ENCODE measurements at regions not wholly inside any gene's neighbourhood (a gene's known extent, or its start where the extent isn't known, plus 50 kb on each side); places are given as distances from the start of the nearest gene placed in this dataset.
"Not testable (repeated sequence)": the region's sequence is repeated elsewhere in the genome, so short reads cannot be mapped to it uniquely, and the experiment has no call there.

GRCh38 chr6:15014958-15015357 lies 230.9 kb upstream of the JARID2 start:
- DNase-seq = no peak

GRCh38 chr6:15016813-15017212 lies 229.1 kb upstream of the JARID2 start:
- DNase-seq = no peak

DNA sequence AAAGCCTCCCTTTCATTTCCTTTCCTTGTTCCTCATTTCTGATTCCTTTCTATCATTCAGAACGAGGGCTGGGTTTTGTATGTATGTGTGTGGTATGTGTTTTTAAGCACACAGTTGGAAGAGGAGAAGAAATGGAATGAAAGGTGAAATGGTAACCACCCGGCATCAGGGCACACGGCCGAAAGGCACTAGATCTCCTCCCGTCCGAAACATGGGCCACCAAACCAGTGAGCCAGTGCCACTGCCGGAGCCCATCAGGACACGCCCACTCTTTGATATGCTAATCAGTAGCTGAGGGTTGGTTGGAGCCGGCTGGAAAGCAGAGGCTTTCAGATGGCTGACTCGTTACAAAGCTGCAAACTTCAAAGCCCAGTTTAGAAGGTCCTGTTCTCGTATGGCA lies 228.6 kb upstream of the JARID2 start:
- no peak for DNase-seq

DNA sequence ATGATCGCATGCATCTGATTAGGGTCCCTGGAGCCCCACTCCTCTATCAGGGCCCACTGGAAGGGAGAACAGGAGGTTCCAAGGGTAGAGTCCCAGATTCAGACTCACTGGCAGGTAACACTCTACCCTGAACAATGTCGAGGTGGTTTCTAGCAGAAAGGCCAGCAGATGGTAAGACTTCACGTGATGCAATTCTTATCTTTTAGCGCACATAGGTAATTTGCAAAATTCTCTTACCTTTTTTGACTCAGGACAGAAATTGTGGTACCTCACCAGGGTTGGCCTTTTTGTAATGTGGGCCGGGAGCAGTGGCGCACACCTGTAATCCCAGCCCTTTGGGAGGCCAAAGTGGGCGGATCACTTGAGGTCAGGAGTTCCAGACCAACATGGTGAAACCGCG lies 228.1 kb upstream of the JARID2 start:
- no peak for DNase-seq

- no peak for DNase-seq
Observed at GRCh38 chr6:15020119-15020770, 225.6 kb upstream of the JARID2 start.

DNA sequence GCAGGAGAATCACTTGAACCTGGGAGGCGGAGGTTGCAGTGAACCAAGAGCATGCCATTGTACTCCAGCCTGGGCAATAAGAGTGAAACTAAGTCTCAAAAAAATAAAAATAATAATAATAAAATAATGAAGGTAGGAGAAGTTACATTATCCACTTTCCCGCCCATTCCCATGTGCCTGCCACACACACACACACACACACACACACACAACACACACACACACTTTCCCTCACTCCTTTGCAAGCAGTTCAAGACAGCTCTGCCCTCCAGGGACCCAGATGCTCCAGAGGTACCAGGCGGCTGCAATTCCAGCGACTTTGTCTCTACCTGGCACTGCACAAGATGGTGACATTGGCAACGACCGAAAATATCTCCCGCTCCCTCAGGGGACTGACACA lies 224.8 kb upstream of the JARID2 start:
- no peak for DNase-seq

DNA sequence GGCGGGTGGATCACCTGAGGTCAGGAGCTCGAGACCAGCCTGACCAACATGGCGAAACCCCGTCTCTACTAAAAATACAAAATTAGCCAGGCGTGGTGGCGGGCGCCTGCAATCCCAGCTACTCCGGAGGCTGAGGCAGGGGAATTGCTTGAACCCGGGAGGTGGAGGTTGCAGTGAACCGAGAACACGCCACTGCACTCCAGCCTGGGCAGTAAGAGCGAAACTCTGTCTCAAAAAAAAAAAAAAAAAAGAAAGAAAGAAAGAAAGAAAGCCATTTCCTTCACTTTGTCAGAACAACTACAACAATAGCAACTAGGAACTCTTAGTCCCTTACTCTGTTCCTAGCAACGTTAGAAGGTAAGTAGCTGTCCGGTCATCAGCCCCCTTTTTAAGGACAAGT lies 222.9 kb upstream of the JARID2 start:
- not testable (repeated sequence) for DNase-seq

DNA sequence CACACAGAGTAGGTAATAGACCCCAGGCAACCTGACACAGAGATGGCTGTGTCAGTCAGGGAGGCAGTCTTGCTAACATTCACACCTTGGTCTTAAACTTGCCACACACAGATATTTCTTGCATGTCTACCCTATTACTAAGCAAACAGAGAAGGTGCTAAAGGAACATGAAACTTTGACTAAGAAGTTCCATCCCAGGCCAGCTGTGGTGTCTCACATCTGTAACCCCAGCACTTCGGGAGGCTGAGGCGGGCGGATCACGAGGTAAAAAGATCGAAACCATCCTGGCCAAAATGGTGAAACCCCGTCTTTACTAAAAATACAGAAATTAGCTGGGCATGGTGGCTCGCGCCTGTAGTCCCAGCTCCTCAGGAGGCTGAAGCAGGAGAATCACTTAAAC lies 222.4 kb upstream of the JARID2 start:
- no peak for DNase-seq

DNA sequence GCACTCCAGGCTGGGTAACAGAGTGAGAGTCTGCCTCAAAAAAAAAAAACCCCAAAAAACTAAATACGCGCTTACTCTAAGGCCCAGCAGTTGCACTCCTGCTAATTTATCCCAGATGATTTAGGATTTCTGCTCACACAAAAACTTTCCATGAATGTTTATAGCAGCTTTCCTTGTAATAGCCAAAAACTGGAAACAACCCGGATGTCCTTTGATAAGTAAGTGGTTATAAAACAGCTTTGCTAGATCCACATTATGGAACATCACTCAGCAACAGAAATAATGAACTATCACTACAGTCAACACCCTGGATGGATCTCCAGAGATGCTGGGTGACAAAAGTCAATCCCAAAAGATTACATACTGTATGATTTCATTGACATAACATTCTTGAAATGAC lies 220.4 kb upstream of the JARID2 start:
- DNase-seq = no peak

DNA sequence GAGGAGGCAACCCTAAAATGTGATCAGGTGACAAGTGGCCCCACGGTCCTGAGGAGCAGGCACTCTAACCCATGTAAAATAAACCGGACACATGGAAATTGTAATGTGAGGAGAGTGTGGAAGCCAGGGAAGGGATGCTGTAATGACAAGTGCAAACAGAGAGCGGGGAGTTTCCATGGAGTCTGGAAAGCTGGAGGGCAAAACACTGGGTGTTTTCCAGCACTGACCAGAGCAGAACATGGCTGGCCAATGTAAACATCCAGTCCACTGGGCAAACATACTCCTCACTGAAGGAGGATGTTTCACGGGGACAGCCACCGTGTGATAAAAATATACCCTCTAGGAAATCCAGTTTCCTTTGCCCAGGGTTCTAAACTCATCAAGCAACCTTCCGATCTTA lies 219.0 kb upstream of the JARID2 start:
- no peak for DNase-seq

- DNase-seq = no peak
Observed at GRCh38 chr6:15027472-15027871, 218.4 kb upstream of the JARID2 start.

DNA sequence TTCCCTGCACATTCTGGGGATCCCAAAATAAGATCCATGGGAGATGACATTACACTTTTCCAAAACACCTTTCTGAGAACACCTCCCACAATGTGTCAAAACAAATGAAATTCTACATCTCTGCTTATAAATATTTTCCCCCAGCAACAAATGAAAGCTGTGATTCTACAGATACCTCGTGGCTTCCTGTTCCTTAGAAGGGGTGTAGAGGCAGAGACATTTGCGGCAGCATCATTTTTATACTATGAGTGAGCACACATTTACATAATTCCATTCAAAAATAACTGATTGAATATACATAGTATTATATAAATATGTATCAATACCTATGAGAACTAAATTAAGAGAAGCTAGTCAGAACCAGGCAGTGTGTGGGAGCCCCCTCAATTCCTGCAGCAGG lies 213.9 kb upstream of the JARID2 start:
- no peak for DNase-seq

DNA sequence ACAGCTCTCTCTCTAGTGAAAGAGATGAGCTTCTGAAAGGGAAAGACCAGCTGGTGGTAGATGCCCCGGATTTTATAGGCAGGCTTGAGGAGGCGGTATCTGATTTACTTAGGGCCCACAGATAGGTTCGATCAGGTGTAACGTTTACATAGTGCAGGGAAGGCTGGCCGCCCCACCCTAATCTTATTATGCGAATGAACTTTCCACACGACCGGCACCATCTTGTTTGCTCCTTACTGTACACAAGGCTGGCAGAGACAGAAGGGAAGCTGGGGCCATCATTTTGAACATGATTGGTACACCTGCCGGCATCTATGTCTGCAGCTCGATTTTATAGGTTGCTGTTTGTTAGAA lies 212.0 kb upstream of the JARID2 start:
- no peak for DNase-seq

- DNase-seq = no peak
Observed at GRCh38 chr6:15036690-15037245, 209.1 kb upstream of the JARID2 start.

DNA sequence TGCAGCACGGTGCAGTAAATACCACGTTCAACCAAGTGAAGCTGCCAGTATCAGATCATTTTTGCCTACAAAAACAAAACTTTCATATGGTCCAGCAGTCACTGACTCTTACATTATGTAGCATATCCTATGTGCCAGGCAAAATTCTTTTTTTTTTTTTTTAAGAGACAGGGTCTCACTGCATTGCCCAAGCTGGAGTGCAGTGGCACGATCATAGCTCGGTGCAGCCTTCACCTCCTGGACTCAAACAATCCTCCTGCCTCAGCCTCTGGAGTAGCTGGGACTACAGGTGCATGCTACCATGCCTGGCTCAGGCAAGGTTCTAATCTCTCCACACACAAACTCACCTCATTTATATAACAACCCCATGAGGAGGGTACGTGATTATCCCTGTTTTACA lies 208.6 kb upstream of the JARID2 start:
- no peak for DNase-seq

DNA sequence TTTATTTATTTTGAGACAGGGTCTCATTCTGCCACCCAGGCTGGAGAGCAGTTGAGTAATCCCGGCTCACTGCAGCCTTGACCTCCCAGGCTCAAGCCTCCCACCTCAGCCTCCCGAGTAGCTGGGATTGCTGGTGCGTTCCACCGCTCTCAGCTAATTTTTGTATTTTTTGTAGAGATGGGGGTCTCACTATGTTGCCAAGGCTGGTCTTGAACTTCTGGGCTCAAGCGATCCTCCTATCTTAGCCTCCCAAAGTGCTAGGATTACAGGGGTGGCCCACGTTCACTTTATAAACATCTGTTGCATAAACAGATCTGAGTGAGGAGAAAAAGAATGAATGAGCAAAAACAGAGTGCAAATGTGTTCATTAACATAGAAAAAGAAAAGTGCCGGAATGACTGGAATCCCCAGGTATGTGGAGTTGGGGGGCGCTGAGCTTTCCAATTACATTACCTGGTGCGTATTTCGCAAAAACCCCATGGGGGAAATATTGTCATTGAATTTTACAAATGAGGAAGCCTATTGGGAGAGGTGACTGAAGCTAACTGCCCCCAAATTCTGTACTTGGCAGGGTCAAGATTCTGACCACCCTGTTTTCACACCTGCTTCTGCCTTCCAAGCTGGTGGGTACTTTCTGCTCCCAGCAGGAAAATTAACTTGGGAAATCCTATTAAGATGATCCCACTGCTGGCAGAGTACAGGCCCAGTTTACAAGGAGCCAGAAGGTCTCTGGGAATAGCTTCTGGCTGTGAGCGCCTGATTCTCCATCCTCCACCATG lies 207.7 kb upstream of the JARID2 start:
- no peak for DNase-seq

GRCh38 chr6:15039136-15039535 lies 206.7 kb upstream of the JARID2 start:
- DNase-seq = no peak

- no peak for DNase-seq
Observed at GRCh38 chr6:15042938-15043337, 202.9 kb upstream of the JARID2 start.

- DNase-seq = no peak
Observed at GRCh38 chr6:15044146-15044882, 201.6 kb upstream of the JARID2 start.

DNA sequence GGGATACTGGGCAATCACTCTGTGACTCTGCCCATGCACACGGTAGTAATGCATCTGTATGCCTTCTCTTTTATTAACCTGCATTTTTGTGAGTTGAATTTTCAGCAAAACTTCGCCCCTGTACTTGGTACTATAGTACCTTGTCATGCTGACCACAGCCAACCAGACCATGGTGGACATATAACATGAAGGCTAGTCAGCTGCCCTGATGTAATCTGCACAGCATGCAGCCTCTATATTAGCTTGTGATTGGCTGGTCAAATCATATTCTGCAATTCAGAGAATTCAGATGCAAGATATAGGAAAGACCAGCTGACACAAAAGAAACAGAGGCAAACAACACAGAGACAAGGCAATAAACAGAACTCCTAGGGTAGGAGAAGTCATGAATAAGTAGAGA lies 200.9 kb upstream of the JARID2 start:
- DNase-seq = no peak

GRCh38 chr6:15046751-15047150 lies 199.1 kb upstream of the JARID2 start:
- no peak for DNase-seq

GRCh38 chr6:15048367-15048766 lies 197.5 kb upstream of the JARID2 start:
- DNase-seq = no peak

- no peak for DNase-seq
Observed at GRCh38 chr6:15058200-15059061, 187.4 kb upstream of the JARID2 start.
